GM12864 (cell line): ENCODE measurements at regions not wholly inside any gene's neighbourhood (a gene's known extent, or its start where the extent isn't known, plus 50 kb on each side); places are given as distances from the start of the nearest gene placed in this dataset.
"Not testable (repeated sequence)": the region's sequence is repeated elsewhere in the genome, so short reads cannot be mapped to it uniquely, and the experiment has no call there.

Source experiments
- DNase-seq: peaks from one replicate; pipeline ENCODE4 v3.0.0-alpha.2; 2011; ENCODE audit warnings: low read depth
- H3K4me3 ChIP-seq: 2 replicates; pipeline ENCODE4 v1.5.1; 2011; ENCODE audit warnings: mild to moderate bottlenecking, low read depth, low read length, control low read depth
- CTCF ChIP-seq: IDR thresholded peaks from 2 replicates; pipeline ENCODE4 v1.5.1; 2011; ENCODE audit warnings: low read depth, mild to moderate bottlenecking, moderate library complexity, low read length, control low read depth, inconsistent platforms; ENCODE audit errors: missing control alignments

DNA sequence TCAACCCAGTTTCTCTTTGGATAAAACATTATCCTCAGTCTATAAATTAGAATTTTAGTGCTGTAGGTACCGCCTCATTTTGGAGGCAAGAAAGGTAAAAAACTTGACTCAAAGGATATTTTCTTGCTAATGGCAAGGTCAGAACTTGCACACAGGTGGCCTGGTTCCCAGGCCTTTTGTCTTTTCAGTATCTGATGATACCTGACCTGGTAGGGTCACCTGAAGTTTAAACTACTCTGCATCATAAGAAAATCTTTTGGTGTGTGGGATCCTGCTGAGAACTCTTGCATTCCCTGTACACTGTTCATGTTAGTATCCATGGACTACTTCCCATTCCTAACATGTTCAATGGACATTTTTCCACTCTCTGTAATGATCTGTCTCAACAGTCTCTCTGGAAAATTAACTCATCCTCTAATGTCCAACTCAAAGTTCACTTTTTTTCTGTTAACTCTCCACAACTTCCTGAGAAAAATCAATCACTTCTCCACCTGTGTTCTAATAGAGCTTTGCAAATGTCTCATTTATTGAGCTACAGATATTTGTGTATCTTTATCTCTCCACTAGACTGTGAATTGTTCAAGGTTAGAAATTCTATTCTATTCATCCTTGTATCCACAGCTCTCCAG, 317.1 kb upstream of the SOX9 start:
- no peak for TF ChIP-seq CTCF
- H3K4me3 ChIP-seq: no peak overlapping the region
- DNase-seq: no peak

- TF ChIP-seq CTCF: no peak
- no peak overlapping the region for H3K4me3 ChIP-seq
- no peak for DNase-seq
Observed at GRCh38 chr17:71809537-71809936, 311.3 kb upstream of the SOX9 start.

GRCh38 chr17:71813861-71814260, 307.0 kb upstream of the SOX9 start:
- not testable (repeated sequence) for DNase-seq, H3K4me3 ChIP-seq

- no peak overlapping the region for H3K4me3 ChIP-seq
- TF ChIP-seq CTCF: no peak
- no peak for DNase-seq
Observed at GRCh38 chr17:71821511-71821910, 299.3 kb upstream of the SOX9 start.

GRCh38 chr17:71824671-71825070, 296.1 kb upstream of the SOX9 start:
- TF ChIP-seq CTCF: no peak
- DNase-seq: no peak
- no peak overlapping the region for H3K4me3 ChIP-seq

GRCh38 chr17:71825687-71826086, 295.1 kb upstream of the SOX9 start:
- no peak overlapping the region for H3K4me3 ChIP-seq
- DNase-seq: no peak
- TF ChIP-seq CTCF: no peak

- DNase-seq: no peak
- TF ChIP-seq CTCF: no peak
- no peak overlapping the region for H3K4me3 ChIP-seq
Observed at GRCh38 chr17:71828182-71828596, 292.6 kb upstream of the SOX9 start.
